Psoas muscle (tissue), 7 donors: ENCODE measurements at regions not wholly inside any gene's neighbourhood (a gene's known extent, or its start where the extent isn't known, plus 50 kb on each side); places are given as distances from the start of the nearest gene placed in this dataset.

ENCODE experiments used
- ATAC-seq, 4 donors: fragments of 200-7000 bp; cut with Tn5 transposase; one replicate each; pipeline ENCODE4 v1.9.1; 2020; ENCODE audit warnings: moderate library complexity in 3 of 4, mild to moderate bottlenecking in 2 of 4
- DNase-seq, 2 donors: peaks; one replicate each; pipeline ENCODE4 v3.0.0-alpha.2; 2020
- H3K27ac ChIP-seq: fragments of 200-600 bp; one replicate; pipeline ENCODE4 v1.8.0; 2022
- H3K27me3 ChIP-seq, 3 donors: fragments of 200-600 bp in 1 of 3; one replicate each; pipeline versions ENCODE4 v1.6.1 to v1.8.0; 2013 to 2022; ENCODE audit warnings: low read length in 2 of 3, mild to moderate bottlenecking in 2 of 3, moderate library complexity in 1 of 3; ENCODE audit not compliant: insufficient read depth in 3 of 3
- H3K36me3 ChIP-seq, 2 donors: fragments of 200-600 bp in 1 of 2; one replicate each; pipeline versions ENCODE4 v1.6.1 to v1.8.0; 2013 to 2022; ENCODE audit warnings: low read depth in 1 of 2, mild to moderate bottlenecking in 1 of 2, moderate library complexity in 1 of 2; ENCODE audit not compliant: insufficient read depth in 1 of 2
- H3K4me1 ChIP-seq: fragments of 200-600 bp; one replicate; pipeline ENCODE4 v1.8.0; 2022
- H3K4me3 ChIP-seq: fragments of 200-600 bp; one replicate; pipeline ENCODE4 v1.8.0; 2022; ENCODE audit warnings: mild to moderate bottlenecking
- H3K9me3 ChIP-seq: fragments of 200-600 bp; one replicate; pipeline ENCODE4 v1.8.0; 2022
- WGBS, 3 donors: extraction: QIAGEN DNeasy Blood & Tissue Kit; methylation state at CpG; one replicate each; pipeline versions ENCODE4 v1.1.6 to v1.1.7; 2013; 5-methylcytosine and 5-hydroxymethylcytosine counted together
- intact Hi-C, 2 donors: fragments of 100-400 bp; cut with DNase I; formaldehyde crosslinking; loops; one replicate each; pipeline versions ENCODE4 v1.11.0 to v1.14.2; 2022
- TF ChIP-seq, protein P1 (sequence below): fragments of 200-600 bp; IDR thresholded peaks from one replicate; pipeline ENCODE4 v1.8.0; 2022; ENCODE audit warnings: antibody characterized with exemption
- donor health status: healthy with polysubstance abuse.
- donor health status: DM: no; HTN: no; CAD: no; lungs with moderate emphysema.
- donor health status: Bipolar disorder and iron deficiency.
- donor health status: healthy.
- donor health status: DM: yes; HTN: yes; CAD: no.
- donor health status: DM: no; HTN: no; CAD: no.
- donor health status: DM: yes; HTN: yes; CAD: no.

DNA sequence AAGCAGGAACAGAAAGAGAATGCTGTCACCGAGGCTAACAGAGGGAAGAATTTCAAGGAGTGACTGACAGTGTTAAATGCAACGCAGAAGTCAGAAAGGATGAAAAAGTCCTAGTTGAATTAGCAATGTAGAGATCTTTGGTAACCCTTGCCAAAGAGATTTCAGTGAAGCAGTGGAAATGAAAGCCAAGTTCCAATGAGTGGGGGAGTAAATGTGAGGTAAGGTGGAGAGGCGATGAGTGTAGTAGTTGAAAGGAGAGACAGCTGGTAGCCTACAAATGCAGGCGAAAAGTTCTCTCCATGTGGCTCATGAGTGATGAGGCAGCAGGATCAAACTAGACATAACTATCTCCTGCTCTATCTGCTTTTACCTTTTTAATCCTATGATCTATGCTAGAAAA, 74.6 kb upstream of the IPO9 start:
- Histone ChIP-seq H3K9me3 (no peaks in the 10 kb centered on the region), H3K27ac (no peak overlapping the region), H3K36me3 (no peaks in the 10 kb centered on the region), H3K27me3 (peaks cover 0 to 16% (median 0%) of the 10 kb centered on the region in 3 donors), H3K4me1 (no peaks in the 10 kb centered on the region), H3K4me3 (no peak overlapping the region)
- ATAC-seq, result peak in 1 of 4 donors; percentile 77
- no peak for DNase-seq
- 54 to 74% (median 61%) methylated on average over 4 of the region's 4 CpGs for WGBS, 3 donors
- intact Hi-C loops, result no loop called here
- TF ChIP-seq, protein P1, sequence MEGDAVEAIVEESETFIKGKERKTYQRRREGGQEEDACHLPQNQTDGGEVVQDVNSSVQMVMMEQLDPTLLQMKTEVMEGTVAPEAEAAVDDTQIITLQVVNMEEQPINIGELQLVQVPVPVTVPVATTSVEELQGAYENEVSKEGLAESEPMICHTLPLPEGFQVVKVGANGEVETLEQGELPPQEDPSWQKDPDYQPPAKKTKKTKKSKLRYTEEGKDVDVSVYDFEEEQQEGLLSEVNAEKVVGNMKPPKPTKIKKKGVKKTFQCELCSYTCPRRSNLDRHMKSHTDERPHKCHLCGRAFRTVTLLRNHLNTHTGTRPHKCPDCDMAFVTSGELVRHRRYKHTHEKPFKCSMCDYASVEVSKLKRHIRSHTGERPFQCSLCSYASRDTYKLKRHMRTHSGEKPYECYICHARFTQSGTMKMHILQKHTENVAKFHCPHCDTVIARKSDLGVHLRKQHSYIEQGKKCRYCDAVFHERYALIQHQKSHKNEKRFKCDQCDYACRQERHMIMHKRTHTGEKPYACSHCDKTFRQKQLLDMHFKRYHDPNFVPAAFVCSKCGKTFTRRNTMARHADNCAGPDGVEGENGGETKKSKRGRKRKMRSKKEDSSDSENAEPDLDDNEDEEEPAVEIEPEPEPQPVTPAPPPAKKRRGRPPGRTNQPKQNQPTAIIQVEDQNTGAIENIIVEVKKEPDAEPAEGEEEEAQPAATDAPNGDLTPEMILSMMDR, result no peak

DNA sequence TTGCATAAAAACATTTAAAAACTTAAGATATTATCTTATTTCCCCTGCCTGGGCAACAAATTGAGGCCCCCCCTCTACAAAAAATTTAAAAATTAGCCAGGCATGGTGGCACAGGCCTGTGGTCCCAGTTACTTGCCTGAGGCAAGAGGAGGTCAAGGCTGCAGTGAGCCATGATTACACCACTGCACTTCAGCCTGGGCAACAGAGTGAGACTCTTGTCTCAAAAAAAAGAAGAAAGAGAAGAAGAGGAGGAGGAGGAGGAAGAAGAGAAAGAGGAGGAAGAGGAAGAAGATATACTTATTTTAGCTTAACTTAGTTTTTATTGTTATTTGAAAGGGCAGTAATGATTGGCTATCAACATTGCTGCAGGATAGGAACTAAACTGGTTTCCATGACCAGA, 73.8 kb upstream of the IPO9 start:
- Histone ChIP-seq H3K4me3 (no peak overlapping the region), H3K36me3 (no peaks in the 10 kb centered on the region), H3K27ac (no peak overlapping the region), H3K27me3 (peaks cover 0 to 16% (median 0%) of the 10 kb centered on the region in 3 donors), H3K4me1 (no peaks in the 10 kb centered on the region), H3K9me3 (no peaks in the 10 kb centered on the region)
- TF ChIP-seq, protein P1, result no peak
- DNase-seq (no peak), ATAC-seq (no peak)
- intact Hi-C loops, result no loop called here

DNA sequence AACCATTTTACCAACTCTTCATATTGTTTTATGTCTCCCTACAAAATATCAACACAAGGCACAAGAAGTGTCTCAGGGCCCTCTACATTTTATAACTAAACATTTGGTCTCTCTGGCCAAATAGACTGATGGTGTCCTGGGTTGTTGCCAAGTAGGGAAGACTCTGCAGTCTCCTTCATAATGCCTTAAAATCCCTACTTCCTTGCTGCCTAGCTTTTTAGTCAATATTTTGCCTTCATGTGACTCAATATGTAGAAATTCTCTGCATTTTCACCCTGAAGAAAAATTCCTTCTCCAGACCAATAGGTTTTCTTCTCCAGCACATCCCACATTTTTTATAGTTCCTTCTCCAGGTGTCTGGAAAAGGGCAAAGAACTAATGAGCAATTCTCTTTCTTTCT, 72.6 kb upstream of the IPO9 start:
- no peaks in the 10 kb centered on the region for H3K4me1 ChIP-seq
- no peaks in the 10 kb centered on the region for H3K36me3 ChIP-seq
- peaks cover 0 to 16% (median 0%) of the 10 kb centered on the region in 3 donors for H3K27me3 ChIP-seq
- intact Hi-C loops, result no loop called here
- ATAC-seq (no peak), DNase-seq (no peak)
- H3K9me3 ChIP-seq, result no peaks in the 10 kb centered on the region
- TF ChIP-seq, protein P1, result no peak
- no peak overlapping the region for H3K27ac ChIP-seq
- H3K4me3 ChIP-seq, result no peak overlapping the region

DNA sequence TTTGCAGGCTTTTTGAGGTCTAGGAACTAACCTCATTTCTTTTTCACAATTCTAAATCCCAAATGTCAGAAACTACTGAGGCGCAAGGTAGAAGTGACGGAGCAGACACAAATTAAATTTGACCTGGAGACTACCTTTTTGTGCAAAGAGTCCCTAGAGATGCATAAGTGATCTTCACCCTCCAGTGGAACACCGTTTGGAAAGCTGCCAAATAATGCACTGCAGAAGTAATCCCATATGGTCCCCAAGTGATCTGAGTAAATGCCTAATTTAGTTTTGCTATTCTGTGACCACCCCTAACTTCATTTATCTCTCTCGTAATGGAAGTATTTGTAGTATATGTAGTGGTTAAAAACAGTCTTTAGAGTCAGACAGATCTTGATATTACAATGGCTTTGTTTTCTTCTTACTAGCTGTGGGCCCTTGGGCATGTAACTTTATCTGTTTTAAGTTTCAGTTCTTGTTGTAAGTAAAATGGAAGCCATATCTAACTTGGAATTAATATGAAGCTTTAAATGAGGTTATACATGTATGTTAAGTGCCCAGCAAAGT, 70.4 kb upstream of the IPO9 start:
- ATAC-seq (no peak), DNase-seq (no peak)
- TF ChIP-seq, protein P1, result no peak
- Histone ChIP-seq H3K36me3 (no peaks in the 10 kb centered on the region), H3K27me3 (peaks cover 0 to 15% (median 0%) of the 10 kb centered on the region in 3 donors), H3K4me3 (no peak overlapping the region), H3K9me3 (no peaks in the 10 kb centered on the region), H3K4me1 (no peaks in the 10 kb centered on the region), H3K27ac (no peak overlapping the region)
- 71 to 78% (median 76%) methylated on average over 4 of the region's 4 CpGs for WGBS, 3 donors
- intact Hi-C loops, result no loop called here

DNA sequence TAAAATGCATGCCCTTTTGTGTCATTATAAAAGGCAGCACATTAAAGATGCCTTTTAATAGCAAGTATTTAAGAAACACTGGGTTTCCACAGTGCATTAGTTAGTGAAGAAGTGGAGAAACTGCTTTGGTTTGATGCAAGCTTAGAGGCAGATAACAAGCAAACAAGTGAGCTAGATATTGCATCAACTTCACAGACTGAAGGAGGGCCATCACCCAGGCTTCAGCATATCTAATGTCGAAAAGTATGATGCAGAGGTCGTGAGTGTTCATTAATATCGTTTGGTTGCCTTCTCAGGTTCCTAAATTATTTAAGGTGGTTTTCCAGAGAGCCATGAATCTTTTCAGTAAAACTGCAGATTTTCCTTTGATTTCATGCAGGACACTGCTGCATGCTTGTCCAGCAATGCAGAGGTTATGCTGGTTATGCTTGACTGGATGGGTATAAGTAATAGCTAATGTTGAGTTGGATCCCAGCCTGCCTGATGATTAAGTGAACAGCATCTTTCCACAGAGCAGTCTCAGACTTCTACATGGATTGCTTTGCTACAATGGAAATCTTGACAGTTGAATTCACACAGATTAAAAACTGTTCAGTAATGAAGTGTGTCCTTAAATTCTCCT, 69.7 kb upstream of the IPO9 start:
- Histone ChIP-seq H3K36me3 (no peaks in the 10 kb centered on the region), H3K27ac (no peak overlapping the region), H3K4me1 (no peaks in the 10 kb centered on the region), H3K4me3 (no peak overlapping the region), H3K27me3 (peaks cover 0 to 7% (median 0%) of the 10 kb centered on the region in 3 donors), H3K9me3 (no peaks in the 10 kb centered on the region)
- WGBS, 3 donors, result 29 to 44% (median 33%) methylated on average over 3 of the region's 3 CpGs
- TF ChIP-seq, protein P1, result no peak
- DNase-seq (no peak), ATAC-seq (no peak)
- intact Hi-C loops, result no loop called here
